Gastroesophageal sphincter (tissue), 3 donors: ENCODE measurements at regions not wholly inside any gene's neighbourhood (a gene's known extent, or its start where the extent isn't known, plus 50 kb on each side); places are given as distances from the start of the nearest gene placed in this dataset.

ENCODE experiments used
- EP300 ChIP-seq: sonication (generic); formaldehyde crosslinking; IDR thresholded peaks from one replicate; pipeline ENCODE4 v1.6.1; 2017; ENCODE audit warnings: antibody characterized with exemption, mild to moderate bottlenecking
- POLR2A ChIP-seq, 2 donors: fragments of 450-650 bp; IDR thresholded peaks; one replicate each; pipeline ENCODE4 v1.6.1; 2017; ENCODE audit warnings: antibody characterized with exemption in 2 of 2, mild to moderate bottlenecking in 2 of 2, moderate library complexity in 1 of 2
- POLR2AphosphoS5 ChIP-seq: sonication (generic); formaldehyde crosslinking; IDR thresholded peaks from one replicate; pipeline ENCODE4 v1.6.1; 2017; ENCODE audit warnings: antibody characterized with exemption
- TF ChIP-seq, protein P1 (sequence below), 4 experiments: fragments of 200-600 bp in 2 of 4; fragments of 450-650 bp in 2 of 4; sonication (generic) in 1 of 4; IDR thresholded peaks; one replicate each; pipeline ENCODE4 v1.5.1; 2017 to 2019; ENCODE audit warnings: antibody characterized with exemption in 4 of 4, mild to moderate bottlenecking in 2 of 4, moderate library complexity in 2 of 4

DNA sequence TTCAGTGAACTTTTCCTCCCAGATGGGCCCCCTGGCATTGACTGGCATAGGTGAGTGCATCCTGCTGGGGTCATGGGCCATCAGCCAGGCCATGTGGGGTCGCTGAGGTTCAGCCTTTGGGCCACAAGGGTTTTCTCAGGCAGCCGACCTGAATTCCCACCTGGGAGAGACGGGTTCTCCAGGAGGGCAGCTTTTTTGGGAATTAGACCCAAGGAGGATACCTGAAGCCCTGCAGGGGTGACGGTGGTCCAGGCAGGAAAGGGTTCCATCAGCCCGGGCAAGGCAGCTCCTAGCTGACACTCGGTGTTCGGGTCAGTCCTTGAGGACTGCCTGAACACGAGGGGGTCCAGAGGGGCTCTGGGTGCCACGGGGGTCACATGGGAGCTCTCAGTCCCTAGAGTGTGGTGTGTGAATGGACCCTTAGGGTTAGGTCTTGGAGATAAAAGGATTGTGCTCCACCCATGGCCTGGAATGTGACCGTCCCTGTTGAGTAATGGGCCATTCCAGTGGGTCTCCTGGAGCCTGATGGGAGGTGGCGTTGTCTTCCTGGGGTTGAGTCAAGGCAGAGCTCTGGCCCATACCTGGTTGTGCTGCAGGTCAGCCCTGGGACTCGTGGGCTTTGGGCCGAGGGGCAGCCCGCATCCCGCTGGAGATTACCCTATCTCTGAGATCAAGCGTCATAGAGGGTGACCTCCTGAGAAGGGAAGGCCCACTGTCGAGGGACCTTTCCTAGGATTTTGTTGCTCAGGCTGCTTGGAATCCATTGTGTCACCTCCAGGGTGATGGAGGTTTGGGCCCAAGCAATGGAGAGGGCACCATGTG is 192.8 kb downstream of the UBE3A start:
- TF ChIP-seq, protein P1, sequence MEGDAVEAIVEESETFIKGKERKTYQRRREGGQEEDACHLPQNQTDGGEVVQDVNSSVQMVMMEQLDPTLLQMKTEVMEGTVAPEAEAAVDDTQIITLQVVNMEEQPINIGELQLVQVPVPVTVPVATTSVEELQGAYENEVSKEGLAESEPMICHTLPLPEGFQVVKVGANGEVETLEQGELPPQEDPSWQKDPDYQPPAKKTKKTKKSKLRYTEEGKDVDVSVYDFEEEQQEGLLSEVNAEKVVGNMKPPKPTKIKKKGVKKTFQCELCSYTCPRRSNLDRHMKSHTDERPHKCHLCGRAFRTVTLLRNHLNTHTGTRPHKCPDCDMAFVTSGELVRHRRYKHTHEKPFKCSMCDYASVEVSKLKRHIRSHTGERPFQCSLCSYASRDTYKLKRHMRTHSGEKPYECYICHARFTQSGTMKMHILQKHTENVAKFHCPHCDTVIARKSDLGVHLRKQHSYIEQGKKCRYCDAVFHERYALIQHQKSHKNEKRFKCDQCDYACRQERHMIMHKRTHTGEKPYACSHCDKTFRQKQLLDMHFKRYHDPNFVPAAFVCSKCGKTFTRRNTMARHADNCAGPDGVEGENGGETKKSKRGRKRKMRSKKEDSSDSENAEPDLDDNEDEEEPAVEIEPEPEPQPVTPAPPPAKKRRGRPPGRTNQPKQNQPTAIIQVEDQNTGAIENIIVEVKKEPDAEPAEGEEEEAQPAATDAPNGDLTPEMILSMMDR (IDR thresholded peaks at IDR 0.05), result no peak
- TF ChIP-seq EP300, result no peak
- no peak for TF ChIP-seq POLR2AphosphoS5
- TF ChIP-seq POLR2A (IDR thresholded peaks at IDR 0.05), result no peak
